NCI-H1092 (cell line): ENCODE measurements at regions not wholly inside any gene's neighbourhood (a gene's known extent, or its start where the extent isn't known, plus 50 kb on each side); places are given as distances from the start of the nearest gene placed in this dataset.

Experiments used
- DNase-seq: peaks from one replicate; lab custom pipeline; 2025; lab: John Stamatoyannopoulos, UW

GRCh38 chr14:98297567-98297966 is 974.4 kb downstream of the BCL11B start:
- no peak for DNase-seq

GRCh38 chr14:98298481-98299244 is 973.3 kb downstream of the BCL11B start:
- DNase-seq: no peak

- DNase-seq: no peak
These were observed 970.3 kb downstream of the BCL11B start for GRCh38 chr14:98301681-98302080.

GRCh38 chr14:98304574-98304973 is 967.4 kb downstream of the BCL11B start:
- DNase-seq: no peak

GRCh38 chr14:98309591-98309990 is 962.4 kb downstream of the BCL11B start:
- no peak for DNase-seq

- DNase-seq: no peak
These were observed 960.0 kb downstream of the BCL11B start for GRCh38 chr14:98312006-98312405.

GRCh38 chr14:98321841-98322240 is 950.2 kb downstream of the BCL11B start:
- DNase-seq: no peak

- no peak for DNase-seq
These were observed 948.2 kb downstream of the BCL11B start for GRCh38 chr14:98323836-98324235.

- no peak for DNase-seq
These were observed 946.2 kb downstream of the BCL11B start for GRCh38 chr14:98325761-98326160.

GRCh38 chr14:98328496-98328895 is 943.5 kb downstream of the BCL11B start:
- no peak for DNase-seq

GRCh38 chr14:98334186-98334585 is 937.8 kb downstream of the BCL11B start:
- DNase-seq: no peak

- no peak for DNase-seq
These were observed 930.8 kb downstream of the BCL11B start for GRCh38 chr14:98341211-98341610.

- DNase-seq: no peak
These were observed 926.8 kb downstream of the BCL11B start for GRCh38 chr14:98345161-98345560.

GRCh38 chr14:98347686-98348085 is 924.3 kb downstream of the BCL11B start:
- DNase-seq: no peak

- DNase-seq: no peak
These were observed 923.5 kb downstream of the BCL11B start for GRCh38 chr14:98348505-98348904.

GRCh38 chr14:98350213-98350612 is 921.8 kb downstream of the BCL11B start:
- no peak for DNase-seq

- DNase-seq: no peak
These were observed 907.0 kb downstream of the BCL11B start for GRCh38 chr14:98364961-98365360.

GRCh38 chr14:98366429-98366828 is 905.6 kb downstream of the BCL11B start:
- no peak for DNase-seq

GRCh38 chr14:98368221-98368620 is 903.8 kb downstream of the BCL11B start:
- no peak for DNase-seq

- no peak for DNase-seq
These were observed 903.1 kb downstream of the BCL11B start for GRCh38 chr14:98368916-98369315.

- no peak for DNase-seq
These were observed 902.7 kb downstream of the BCL11B start for GRCh38 chr14:98369344-98369743.

GRCh38 chr14:98370352-98370751 is 901.6 kb downstream of the BCL11B start:
- DNase-seq: no peak

- DNase-seq: no peak
These were observed 900.9 kb downstream of the BCL11B start for GRCh38 chr14:98371141-98371540.

GRCh38 chr14:98374136-98374535 is 897.9 kb downstream of the BCL11B start:
- no peak for DNase-seq
